HL-60/S4 (cell line): ENCODE measurements at regions not wholly inside any gene's neighbourhood (a gene's known extent, or its start where the extent isn't known, plus 50 kb on each side); places are given as distances from the start of the nearest gene placed in this dataset.

ENCODE experiments used
- in situ Hi-C: fragments of 300-500 bp; cut with MboI; formaldehyde crosslinking; loops from 2 replicates; pipeline ENCODE4 v1.14.3; 2022; ENCODE audit warnings: low sequenced_read_pairs

DNA sequence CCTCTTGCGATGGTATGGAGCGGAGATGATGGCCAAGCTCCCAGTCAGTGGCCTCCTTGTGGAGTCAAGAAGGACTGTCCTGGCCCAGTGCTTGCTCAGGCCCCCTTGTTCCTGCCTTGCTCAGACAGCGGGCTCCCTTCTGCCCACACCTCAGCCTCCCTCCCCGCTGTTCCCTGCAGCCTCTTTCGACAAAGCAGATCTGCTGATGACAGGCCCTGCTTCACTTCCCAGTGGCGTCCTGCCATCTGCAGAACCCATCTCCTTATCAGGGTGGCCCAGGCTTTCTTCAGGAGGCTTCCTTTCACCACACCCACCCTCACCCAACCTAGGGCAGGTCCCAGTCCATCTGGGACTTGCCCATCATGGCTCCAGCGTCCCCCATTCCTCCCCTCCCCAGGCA, 80.0 kb downstream of the CLDN34 start:
- in situ Hi-C loops, result no loop called here

DNA sequence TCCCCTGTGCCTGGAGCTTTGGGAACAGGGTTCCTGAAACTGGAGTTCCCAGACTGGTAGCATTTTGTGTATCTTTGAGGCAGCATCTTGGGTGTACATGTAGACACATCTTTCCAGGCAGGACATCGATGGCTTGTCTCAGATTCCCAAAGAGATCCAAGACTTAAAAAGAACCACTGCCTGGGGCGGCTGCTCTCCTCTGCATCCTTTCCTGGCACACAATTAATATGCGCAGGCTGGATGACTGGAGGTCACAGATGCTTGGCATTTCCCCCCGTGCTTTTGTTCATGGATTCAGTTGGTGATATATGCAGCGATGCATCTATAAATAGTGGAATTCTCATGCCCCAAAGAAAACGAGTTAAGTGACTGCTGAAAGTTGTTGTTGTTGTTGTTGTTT, 80.5 kb downstream of the CLDN34 start:
- in situ Hi-C loops, result no loop called here

DNA sequence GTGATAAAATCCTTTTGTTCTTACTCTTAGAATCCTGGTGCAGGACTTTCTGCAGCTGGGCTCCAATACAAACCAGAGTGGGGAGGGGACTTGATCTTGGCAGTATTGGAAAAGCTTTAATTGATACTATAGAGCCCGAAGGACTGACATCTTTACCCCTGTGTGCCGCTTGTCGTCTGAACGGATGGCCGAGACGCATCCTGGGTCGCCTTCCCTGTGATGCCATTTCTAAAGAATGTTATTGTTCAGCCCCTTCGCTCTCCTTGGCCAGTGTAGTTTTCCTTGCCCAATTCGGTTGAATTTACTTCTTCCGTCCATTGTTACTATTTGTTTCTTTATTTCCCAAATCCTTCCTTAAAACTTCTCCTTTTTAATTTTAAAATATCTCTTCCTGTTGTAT, 80.9 kb downstream of the CLDN34 start:
- in situ Hi-C loops, result no loop called here

DNA sequence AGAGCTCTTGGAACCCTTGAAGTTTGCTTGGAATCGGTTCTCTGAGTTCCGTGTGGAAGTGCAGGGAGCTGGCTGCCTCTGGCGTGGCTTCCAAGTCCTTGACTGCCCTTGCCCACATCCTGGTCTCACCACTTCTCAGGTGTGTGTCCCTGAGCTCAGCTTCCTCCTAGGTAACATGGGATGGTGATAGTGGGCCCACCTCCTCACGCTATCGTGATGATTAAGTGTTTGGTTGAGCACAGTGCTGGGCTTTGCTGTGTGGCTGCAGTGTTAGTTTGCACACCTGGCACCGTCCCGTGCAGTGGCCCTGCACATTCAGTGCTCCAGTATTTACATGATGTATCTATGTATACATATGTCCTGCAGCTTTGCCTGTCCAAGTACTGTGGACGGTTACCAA, 81.5 kb downstream of the CLDN34 start:
- in situ Hi-C loops, result no loop called here

DNA sequence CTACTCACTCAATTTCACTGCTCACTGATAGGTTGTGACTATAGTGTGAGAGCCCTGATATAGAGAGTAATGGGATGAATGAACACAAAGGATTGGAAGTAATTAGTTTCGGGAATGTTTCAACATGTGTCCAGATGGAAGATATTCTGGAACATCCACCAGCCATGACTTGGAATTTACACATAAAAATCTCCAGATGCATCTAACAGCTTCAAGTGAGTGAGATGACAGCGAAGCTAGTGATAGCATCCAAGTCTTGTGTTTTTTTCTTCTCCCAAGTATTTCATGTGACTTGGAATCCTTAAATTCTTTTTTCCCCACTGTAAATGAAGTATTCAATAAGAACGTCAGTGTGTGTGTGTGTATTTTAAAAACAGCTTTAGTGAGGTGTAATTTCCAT, 82.1 kb downstream of the CLDN34 start:
- in situ Hi-C loops, result no loop called here

DNA sequence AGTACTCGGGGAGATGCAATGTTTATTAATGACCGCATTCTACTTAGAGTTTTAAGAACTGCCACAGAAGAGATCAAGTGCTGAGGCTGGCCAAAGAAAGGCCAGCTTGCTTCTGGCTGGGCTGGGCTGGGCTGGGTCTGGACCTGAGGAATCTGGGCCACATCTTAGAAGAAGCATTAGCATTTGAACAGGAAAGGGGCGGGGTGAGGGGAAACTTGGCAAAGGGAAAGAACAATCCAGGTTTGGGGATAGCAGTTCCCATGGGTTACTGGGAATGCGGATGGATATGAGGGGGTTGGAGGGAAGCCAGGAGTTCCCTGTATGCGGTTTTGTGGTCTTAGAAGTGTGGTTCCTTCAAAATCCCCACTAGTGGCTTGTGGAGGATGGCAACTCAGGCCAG, 83.3 kb downstream of the CLDN34 start:
- in situ Hi-C loops, result no loop called here

DNA sequence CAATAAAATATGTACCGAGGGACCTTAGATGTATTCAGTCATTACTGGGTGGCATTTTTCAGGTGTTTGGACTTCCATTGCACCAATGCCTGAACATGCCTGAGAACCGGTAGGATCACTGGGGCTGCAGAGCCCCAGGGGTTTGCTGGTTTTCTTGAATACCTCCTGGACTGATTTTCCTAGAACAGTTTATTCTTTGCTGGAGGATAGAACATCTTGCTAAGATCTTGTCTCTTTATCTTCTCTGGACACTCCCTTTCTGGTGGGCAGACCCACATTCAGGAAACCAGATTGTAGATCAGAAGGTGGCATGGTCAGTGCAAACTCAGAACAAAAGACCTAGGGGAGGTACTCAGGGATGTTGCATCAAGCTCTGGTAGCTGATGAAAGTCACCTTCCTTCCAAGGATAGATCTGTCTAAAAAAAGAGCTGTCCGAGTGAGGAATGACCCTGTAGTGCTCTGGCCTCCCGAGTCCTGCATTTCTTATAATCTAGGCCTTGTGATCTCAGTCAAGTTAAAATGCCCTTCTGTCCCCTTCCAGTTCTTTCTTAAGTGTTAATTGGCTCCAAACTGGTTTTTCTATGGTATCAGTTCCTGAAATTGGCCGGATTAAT, 84.8 kb downstream of the CLDN34 start:
- in situ Hi-C loops, result no loop called here

DNA sequence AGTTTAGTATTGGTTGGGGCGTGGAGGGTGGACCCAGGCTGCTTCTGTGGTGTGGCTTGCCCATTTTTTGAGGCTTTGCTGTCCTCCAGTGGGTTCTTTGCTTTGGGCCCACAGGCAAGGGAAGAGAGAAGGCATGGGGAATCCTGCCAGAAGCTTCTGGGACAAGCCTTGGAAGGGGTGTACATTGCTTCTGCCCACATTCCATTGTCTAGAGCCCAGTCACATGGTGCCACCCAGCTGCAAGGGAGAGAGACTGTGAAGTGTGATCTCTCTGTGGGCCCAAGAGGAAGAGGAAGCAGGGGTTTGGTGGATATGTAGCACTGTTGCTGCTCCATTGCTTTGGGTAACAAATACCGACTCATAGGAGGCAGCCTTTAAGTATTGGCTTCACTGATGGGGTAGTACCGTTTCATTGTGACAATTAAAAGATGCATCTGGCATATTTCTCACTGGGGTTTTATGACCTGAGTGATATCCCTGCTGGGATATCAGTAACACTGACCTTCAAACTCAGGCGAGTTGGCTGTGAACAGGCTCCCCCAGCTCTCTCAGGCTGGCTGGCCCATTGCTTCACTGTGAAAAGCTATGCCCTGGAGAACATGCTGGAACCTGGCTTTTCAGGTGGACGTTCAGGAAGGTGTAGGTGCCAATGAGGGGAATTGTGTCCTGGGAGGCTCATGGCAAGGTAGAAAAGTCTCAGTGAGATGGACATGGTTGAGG, 85.9 kb downstream of the CLDN34 start:
- in situ Hi-C loops, result no loop called here

DNA sequence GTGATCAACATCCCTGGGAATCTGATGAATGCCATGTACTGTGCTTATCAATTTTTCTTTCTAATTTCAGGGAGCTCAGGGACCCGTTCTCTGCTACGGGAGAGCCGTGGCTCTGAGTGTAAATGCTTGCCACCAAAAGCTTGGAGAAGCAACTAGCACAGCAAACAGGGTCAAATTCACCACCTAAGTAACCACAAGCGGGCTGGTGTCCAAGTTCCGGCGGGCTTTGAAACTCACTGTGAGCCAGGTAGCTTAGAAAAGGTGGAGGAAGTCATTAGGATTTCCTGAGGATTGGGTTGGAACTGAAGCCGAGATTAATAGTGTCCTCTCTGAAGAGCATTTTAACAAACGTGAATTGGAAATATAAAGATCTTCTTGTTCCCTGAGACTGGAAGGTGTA, 87.2 kb downstream of the CLDN34 start:
- in situ Hi-C loops, result no loop called here

DNA sequence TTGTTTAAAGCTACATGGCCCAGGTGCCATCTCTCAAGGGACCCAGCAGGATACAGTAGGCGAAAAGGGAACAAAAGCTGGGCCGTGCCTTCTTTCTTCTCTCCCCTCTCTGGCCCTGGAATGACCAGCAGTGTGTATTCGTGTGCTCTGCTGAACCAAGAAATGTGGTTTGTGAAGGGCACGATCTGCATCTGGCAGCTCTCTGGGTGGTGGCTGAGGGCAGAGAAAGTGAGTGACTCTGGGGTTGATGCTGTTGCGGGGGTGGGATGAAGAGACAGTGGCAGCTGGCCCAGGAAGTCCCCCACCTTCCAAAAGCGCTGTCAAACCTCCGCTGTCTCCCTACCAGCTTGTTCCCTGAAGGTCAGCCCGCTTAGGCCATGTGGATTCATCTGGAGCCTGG, 88.3 kb downstream of the CLDN34 start:
- in situ Hi-C loops, result no loop called here

DNA sequence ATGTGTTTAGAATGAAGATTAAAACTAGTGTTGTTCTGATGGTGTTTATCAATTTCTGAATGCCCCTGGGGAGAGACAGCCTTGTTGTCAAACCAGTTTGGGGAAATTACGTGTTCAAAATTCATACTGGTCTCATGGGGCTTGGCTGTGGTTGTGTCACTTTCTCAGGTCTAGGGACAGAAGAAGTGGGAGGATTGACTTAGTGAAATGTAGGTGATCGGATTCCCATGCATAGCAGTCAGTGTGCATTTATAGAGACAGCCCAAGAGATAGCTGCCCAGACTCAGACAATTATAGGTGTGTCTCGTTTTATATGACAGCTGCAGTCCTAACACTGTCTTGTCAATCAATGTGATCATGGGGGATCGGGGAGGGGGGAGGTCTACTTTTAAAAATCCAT, 94.4 kb upstream of the CLCN4 start:
- in situ Hi-C loops, result no loop called here

DNA sequence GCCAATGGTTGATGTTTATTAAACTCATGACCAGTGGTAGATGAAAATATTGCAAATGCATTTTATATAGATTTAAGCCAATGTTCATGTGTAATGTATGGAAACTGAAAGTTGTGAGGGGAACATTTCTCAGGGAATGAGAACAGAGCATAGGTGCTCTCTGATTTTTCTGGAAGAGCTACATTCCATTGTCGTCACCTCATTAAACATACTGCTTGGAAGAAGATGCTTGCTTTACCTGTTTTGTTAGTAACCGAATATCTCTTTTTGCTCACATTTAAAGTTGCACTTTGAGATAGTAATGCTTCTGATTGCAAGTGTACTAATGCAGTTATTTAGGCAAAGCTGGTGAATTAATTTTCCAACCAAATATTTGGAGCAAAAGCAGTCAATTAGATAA, 93.8 kb upstream of the CLCN4 start:
- in situ Hi-C loops, result no loop called here

DNA sequence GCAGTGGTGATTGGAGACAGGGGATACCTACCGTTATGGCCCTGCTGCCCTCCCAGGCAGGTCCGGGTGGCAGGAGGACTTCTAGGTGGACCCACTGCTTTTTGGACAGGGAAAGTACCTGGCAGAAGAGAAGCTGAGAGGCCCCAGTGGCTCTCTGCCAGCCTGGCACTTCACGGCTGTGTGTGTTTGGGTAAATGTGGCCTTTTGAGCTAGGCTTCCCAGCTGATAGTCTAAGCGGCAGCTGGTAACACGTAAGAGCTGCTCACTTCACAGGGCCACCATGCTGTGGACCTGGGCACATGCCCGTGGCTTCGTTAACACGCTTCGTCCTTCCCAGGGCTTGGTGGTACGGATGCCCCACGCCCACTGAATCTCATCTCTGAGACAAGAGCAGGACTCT, 92.0 kb upstream of the CLCN4 start:
- in situ Hi-C loops, result no loop called here

DNA sequence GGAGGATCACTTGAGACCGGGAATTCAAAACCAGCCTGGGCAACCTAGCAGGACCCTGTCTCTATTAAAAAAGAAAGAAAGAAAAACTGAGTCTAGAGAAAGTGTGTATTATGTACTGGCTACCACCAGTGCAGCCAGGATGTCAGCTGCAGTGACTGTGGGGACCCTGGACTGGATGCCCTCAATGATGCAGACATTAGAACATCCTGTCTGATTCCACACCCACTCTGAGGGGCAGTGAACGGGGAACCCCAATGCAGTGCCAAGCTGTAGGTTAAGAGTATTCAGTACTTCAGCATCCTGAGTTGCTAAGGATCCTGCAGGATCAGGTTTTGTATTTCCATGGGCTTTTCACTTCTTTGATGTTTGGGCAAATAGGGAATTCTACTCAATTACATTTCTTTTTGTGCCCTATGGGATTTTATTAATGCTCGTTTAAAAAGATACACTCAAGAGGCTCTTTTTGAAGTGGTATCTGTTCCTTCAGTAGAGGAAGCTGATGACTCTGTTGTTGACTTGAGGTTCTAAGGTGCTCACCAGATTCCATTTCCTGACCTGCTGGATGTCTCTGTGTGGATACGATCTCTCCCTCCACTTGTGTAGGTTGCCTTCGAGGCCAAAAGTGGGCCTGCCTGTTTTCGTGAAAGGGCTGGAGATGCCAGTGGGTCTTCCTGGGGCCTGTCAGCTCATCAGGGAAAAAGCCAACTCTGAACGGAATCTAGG, 85.9 kb upstream of the CLCN4 start:
- in situ Hi-C loops, result no loop called here

DNA sequence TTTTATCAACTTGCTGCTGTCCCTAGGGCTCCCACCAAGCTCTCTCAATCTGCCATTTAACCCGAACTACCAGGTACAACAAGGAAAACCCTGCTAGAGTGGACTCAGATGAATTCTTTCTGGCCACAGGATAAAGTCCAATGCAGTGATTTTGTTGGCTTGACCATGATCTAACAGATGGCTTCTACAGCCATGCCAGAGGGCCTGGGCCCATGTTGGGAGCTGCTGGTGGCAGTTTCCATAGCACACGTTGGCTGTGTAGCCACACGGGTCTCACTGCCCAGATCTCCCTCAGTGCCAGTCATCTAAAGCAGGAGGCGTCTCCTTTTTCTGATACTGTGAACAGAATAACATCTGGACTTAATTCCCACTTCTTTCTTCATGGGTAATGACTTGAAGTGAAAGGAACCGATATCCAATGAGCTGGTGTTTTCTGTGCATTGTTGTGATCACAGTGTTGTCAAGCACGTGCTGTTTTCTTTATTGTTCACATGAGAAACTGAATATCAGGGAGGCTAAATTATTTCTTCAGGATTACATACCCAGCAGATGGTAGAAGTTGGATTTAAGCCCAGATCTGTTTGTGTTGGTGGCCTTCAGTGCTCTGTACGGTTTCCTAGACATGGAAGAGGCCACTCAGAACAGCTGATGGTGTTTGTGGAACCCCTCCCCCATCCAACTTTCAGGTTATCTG, 85.2 kb upstream of the CLCN4 start:
- in situ Hi-C loops, result no loop called here

DNA sequence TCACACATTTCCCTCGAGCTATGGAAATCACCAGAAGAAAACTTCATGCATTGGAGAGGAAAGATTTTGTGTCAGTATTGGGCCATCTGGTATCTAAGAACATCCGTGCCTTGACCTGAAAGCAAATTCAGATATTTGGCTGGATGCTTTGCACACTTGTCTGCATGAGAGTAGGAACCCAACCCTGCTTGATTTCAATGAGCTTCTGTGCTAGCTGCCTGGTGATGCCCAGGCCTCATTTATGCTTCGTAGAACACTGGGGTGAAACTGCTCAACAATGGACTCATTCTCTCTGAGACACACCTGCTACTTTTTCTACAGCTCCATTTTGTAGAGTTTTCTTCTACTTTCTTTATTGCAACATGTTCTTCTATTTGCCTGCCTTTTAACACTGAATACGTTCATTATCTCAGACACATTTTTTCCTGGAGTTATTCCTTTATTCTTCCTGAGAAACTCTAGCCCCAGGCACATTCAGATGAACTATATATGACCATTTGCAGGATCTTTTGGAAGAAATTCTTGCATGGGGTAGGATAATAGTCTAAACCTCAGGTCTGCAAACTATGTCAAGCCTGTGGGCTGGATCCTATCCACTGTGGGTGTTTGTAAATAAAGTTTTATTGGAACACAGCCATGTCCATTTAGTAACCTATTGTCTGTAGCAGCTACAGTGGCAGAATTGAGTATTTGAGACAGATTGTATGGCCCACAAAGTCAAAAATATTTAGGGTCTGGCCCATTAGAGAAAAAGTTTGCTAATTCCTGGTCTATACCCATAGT, 83.8 kb upstream of the CLCN4 start:
- in situ Hi-C loops, result no loop called here

DNA sequence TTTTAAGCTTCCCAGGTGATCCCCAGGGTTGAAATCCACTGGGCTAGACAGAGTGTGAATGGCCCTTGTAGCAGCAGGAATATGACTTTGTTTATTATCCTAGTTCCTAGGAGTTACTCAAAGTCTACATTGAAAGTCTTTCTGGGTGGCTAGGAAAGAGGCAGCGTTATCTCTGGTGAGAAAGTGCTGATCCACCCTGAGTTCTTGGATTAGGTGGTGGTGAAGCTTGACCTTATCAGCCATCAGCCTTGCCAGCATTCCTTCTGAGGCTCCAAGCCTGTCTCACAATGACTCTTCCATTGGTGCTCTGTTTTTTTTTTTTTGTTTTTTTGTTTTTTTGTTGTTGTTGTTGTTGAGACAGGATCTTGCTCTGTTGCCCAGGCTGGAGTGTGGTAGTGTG, 83.1 kb upstream of the CLCN4 start:
- in situ Hi-C loops, result no loop called here

DNA sequence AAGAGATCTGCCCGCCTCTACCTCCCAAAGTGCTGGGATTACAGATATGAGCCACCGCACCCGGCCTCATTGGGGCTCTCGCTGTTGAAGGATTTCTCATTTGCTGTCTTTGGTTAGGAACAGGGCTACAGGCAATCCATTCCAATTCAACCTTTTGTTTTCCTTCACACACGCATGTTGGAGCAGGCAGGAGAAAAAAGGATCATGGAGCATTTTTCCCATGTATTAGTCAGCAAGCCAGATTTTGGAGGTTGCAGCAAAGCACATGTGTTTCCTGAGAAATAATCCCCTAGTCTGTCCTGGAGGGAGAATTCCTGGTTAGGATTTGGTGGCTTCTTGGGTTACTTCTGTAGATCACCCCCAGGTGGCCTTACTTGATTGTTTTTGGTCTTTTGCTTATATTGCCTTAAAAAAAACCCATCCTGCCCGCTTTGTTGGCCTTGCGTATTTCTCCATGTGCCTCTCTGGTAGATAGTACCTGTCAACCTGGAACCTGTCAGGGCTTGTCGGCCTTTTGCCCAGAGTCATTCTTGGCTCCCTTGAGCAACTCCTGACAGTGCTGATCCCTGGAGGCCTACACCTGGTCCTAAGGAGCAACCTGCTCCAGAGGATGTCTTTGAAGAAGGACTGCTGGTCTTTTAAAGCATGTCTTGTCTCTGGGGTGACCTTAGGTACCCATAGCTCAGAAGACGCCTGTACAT, 82.4 kb upstream of the CLCN4 start:
- in situ Hi-C loops, result no loop called here

DNA sequence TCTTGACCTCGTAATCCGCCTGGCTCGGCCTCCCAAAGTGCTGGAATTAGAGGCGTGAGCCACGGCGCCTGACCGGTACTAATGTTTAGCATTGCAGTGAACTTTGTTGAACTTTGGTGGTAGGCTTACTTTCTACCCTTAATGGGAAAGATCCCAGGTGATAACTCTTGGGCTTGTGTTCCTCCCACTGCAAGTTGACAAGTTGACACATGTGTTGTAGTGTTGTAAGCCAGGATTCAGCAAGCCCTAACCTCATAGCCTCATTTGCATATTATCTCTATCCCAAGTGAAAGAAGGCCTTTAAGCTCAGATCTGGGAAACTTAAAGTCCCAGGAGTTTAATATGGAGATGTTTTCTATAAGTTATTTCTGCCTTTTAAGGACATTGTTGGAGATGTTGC, 80.0 kb upstream of the CLCN4 start:
- in situ Hi-C loops, result no loop called here

DNA sequence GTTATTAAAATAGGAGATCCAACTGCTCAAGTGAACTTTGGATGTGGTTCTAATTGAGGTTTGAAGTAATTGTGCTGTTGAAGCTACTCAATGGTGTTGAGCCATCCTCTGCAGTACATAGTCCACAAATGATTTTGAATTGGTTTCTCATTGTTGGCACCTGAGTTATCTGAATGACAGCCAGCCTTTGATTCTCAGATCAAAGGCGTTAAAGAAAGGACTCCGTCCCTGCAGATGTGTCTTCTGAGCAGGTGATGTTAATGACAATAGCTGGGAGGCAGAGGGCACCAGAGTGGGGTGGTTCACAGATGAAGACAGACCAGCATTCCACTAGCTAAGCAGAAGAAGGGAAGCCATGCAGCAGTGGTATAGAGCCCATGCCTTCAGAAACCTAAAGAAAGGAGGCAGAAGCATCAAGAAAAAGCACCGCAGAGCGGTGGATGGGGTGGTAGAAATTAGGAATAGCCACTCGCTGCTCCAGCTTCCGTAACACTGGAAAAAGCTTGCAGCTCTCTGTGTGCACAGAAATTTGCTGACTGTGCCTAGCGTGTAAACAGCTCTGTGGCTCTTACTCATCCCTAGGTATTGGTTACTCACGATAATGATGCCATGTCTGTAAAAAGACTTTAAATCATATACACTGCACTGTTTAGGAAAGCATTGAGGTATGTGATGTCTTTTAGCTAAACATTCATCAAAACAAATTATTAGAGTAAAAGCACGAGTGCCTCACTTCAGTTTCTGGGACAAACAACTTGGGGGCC, 79.2 kb upstream of the CLCN4 start:
- in situ Hi-C loops, result no loop called here
